ENCODE measurements at regions not wholly inside any gene's neighbourhood (a gene's known extent, or its start where the extent isn't known, plus 50 kb on each side); places are given as distances from the start of the nearest gene placed in this dataset.

- DNase-seq (ENCODE audit: low spot score), result peak; percentile 38
These were observed 1256.8 kb upstream of the SORCS1 start for GRCh38 chr10:108421266-108421665.

GRCh38 chr10:108413954-108414353 is 1249.4 kb upstream of the SORCS1 start:
- no peak for DNase-seq (ENCODE audit: low spot score)

GRCh38 chr10:108412323-108412722 is 1247.8 kb upstream of the SORCS1 start:
- no peak for DNase-seq (ENCODE audit: low spot score)

- no peak for DNase-seq (ENCODE audit: low spot score)
These were observed 1247.4 kb upstream of the SORCS1 start for GRCh38 chr10:108411894-108412293.

GRCh38 chr10:108411206-108411605 is 1246.7 kb upstream of the SORCS1 start:
- no peak for DNase-seq (ENCODE audit: low spot score)

- DNase-seq (ENCODE audit: low spot score), result no peak
These were observed 1245.7 kb upstream of the SORCS1 start for GRCh38 chr10:108410236-108410635.

- DNase-seq (ENCODE audit: low spot score), result no peak
These were observed 1244.8 kb upstream of the SORCS1 start for GRCh38 chr10:108409306-108409705.

- no peak for DNase-seq (ENCODE audit: low spot score)
These were observed 1239.6 kb upstream of the SORCS1 start for GRCh38 chr10:108404155-108404554.

- DNase-seq (ENCODE audit: low spot score), result no peak
These were observed 1235.0 kb upstream of the SORCS1 start for GRCh38 chr10:108399465-108399864.

- peak; percentile 75 for DNase-seq (ENCODE audit: low spot score)
These were observed 1228.6 kb upstream of the SORCS1 start for GRCh38 chr10:108393089-108393488.

GRCh38 chr10:108392286-108392685 is 1227.8 kb upstream of the SORCS1 start:
- DNase-seq (ENCODE audit: low spot score), result peak; percentile 55

- DNase-seq (ENCODE audit: low spot score), result no peak
These were observed 1224.2 kb upstream of the SORCS1 start for GRCh38 chr10:108388706-108389105.

- no peak for DNase-seq (ENCODE audit: low spot score)
These were observed 1221.5 kb upstream of the SORCS1 start for GRCh38 chr10:108385963-108386362.

- no peak for DNase-seq (ENCODE audit: low spot score)
These were observed 1219.9 kb upstream of the SORCS1 start for GRCh38 chr10:108384378-108384777.

- DNase-seq (ENCODE audit: low spot score), result no peak
These were observed 1214.3 kb upstream of the SORCS1 start for GRCh38 chr10:108378779-108379178.

GRCh38 chr10:108375691-108376090 is 1211.2 kb upstream of the SORCS1 start:
- peak; percentile 7 for DNase-seq (ENCODE audit: low spot score)

- no peak for DNase-seq (ENCODE audit: low spot score)
These were observed 1210.5 kb upstream of the SORCS1 start for GRCh38 chr10:108374991-108375390.

- no peak for DNase-seq (ENCODE audit: low spot score)
These were observed 1201.0 kb upstream of the SORCS1 start for GRCh38 chr10:108365541-108365940.

GRCh38 chr10:108363576-108363975 is 1199.1 kb upstream of the SORCS1 start:
- no peak for DNase-seq (ENCODE audit: low spot score)

GRCh38 chr10:108362961-108363360 is 1198.5 kb upstream of the SORCS1 start:
- no peak for DNase-seq (ENCODE audit: low spot score)

- no peak for DNase-seq (ENCODE audit: low spot score)
These were observed 1197.8 kb upstream of the SORCS1 start for GRCh38 chr10:108362296-108362695.

- peak; percentile 96 for DNase-seq (ENCODE audit: low spot score)
These were observed 1195.7 kb upstream of the SORCS1 start for GRCh38 chr10:108360187-108360586.

GRCh38 chr10:108358912-108359311 is 1194.4 kb upstream of the SORCS1 start:
- DNase-seq (ENCODE audit: low spot score), result peak; percentile 96

GRCh38 chr10:108352771-108353170 is 1188.3 kb upstream of the SORCS1 start:
- DNase-seq (ENCODE audit: low spot score), result no peak

GRCh38 chr10:108348215-108348614 is 1183.7 kb upstream of the SORCS1 start:
- DNase-seq (ENCODE audit: low spot score), result no peak

All from kidney tubule cell (primary cell).